Sciatic nerve (tissue), 2 donors: ENCODE measurements at regions not wholly inside any gene's neighbourhood (a gene's known extent, or its start where the extent isn't known, plus 50 kb on each side); places are given as distances from the start of the nearest gene placed in this dataset.

Experiments used
- ATAC-seq: fragments of 200-7000 bp; cut with Tn5 transposase; one replicate; pipeline ENCODE4 v1.9.1; 2020; ENCODE audit warnings: mild to moderate bottlenecking, moderate library complexity
- DNase-seq: peaks from one replicate; pipeline ENCODE4 v3.0.0-alpha.2; 2020; ENCODE audit warnings: low spot score
- intact Hi-C: fragments of 100-400 bp; cut with DNase I; formaldehyde crosslinking; loops from one replicate; pipeline ENCODE4 v1.14.2; 2022
- donor health status: DM: no; HTN: no; CAD: no.
- donor health status: DM: no; HTN: no; CAD: no.

DNA sequence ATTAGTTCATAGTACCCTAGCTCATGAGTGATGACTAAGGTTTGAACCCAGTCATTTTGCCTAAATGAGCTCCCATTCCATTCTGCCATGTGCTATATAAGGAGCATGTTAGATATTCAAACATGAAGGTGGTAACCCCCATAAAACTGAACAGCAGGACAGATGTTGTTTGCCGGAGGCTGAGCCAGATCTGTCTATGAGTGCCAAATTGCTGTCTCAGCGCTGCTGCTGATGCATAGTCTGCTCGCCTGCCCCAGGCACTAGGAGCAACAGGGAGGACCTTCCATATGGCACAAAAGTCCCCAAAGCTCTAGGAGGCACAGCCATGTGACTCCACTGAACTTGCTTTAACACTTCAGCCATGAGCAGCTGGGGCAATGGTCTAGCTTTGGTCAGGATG is 466.0 kb upstream of the GHITM start:
- ATAC-seq (no peak), DNase-seq (no peak)
- intact Hi-C loops = no loop called here

DNA sequence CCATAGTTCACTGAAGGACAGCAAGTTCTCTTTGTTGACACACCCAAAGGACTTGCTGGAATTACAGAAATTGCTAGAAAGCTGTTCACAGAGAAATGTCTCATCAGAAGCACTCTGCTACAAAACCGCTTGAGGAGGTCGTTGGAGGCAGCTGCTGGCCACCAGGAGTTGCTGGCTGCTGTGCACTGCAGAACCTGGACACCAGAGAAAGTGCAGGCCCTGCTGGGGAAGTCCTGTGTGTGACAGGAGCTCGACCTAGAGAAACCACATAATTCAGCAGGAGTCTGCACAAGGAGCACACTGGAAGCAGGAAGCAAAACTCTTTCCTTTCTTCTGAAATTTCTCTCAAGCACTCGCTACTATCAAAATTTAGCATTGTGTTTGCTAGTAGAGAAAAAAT is 461.5 kb upstream of the GHITM start:
- intact Hi-C loops = loop anchor here (5.0 kb wide), 1 partner anchor 965 kb away; no protein-coding TSS in a partner anchor
- ATAC-seq (peak; percentile 36), DNase-seq (no peak)

DNA sequence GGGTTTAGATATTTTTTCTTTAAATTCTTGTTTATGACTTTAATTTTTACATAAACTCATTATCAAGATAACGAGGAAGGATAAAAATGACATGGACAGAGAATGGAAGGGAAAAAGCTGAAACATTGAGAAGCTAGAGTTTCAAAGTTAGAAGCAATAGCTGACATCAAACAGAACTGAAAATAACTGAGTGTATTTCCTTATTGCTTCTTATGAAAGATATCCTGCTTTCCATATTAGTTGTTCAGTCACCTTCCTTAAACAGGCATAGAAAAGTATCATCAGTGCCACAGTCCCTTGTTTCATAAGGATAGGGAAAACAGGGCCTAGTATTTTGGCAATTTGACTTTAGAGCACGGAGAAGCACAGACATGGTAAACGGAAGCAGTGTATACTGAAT is 460.5 kb upstream of the GHITM start:
- DNase-seq = no peak
- intact Hi-C loops = loop anchor here (5.0 kb wide), 1 partner anchor 967 kb away; no protein-coding TSS in a partner anchor
- ATAC-seq = no peak

- no peak for ATAC-seq
Measured at GRCh38 chr10:83680470-83680891, 458.8 kb upstream of the GHITM start.

DNA sequence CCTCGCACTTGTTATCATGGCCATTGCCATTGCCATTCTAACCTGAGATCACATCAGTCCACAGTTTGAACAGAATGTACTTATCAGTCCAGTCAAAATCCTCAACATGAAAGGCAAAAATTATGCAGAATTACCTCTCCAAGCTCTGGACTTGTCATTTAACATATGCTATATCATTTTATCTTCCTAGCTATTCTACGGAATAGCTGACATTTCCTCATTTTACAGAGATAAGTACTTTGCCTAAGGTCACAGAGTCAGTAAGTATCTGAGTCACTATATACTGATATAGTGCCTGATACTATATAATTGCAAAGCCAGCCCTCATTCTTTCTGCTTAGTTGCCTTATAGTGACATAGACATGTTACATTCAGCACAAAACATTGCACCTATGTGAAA is 456.9 kb upstream of the GHITM start:
- intact Hi-C loops = no loop called here
- DNase-seq (no peak), ATAC-seq (no peak)

More at GRCh38 chr10:83680470-83680891, 458.8 kb upstream of the GHITM start:
- no peak for DNase-seq
- intact Hi-C loops = no loop called here

GRCh38 chr10:83685458-83685857 is 453.9 kb upstream of the GHITM start:
- intact Hi-C loops = no loop called here
- DNase-seq (no peak), ATAC-seq (no peak)

DNA sequence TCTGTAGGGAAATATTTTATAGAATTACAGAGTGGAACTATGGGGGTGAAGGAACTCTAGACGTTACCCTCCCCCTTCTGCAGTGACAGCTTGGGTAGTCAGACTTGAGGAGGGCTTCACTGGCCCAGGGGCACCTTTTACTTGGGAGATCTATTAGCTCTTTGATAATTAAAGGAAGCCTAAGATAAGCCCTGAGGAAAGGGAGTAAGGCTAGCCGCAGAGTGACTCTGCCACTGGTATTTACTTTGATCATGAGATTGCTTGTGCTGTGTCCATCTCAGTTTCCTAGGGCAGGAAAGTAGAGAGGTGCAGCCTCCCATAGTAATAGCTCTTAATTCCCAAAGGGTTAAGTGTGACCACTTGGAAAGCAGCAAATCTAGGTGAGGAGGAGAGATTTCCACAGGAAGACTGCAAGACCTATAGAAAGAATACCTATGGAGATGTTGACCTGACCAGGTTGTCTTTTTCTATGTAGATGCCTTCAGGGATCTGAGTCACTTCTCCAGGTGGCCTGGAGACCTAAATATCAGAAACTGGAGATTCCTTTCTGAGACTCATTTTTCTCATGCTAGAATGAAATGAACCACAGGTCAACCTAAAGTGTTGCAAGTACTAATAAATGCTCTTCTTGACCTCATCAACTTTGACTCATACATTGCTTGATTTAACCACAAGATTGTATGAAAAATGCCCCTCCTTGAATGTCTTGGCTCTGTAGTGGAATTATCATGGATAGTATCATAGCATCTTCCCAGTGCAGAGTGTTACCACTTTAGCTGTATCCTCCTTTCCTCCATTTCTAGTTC is 447.3 kb upstream of the GHITM start:
- ATAC-seq = no peak
- intact Hi-C loops = no loop called here

DNA sequence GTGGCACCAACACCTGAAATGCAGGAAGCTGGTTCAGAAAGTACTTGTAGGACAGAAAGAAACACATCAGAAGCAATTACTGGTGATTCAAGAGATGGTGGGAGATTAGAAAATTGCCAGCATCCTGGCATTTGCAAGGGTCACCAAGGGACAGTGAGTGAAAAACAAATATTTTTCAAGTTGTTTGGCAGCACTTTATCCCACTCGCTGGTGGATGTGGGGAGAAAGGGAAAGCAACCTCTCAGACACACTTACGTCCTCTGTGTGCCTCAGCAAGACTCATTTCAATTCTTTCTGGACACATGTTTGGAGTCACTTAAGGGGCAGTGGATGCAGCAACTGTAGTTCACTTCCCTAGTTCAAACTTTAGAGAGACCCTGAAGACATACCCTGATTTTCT is 440.4 kb upstream of the GHITM start:
- intact Hi-C loops = no loop called here
- ATAC-seq (no peak), DNase-seq (no peak)

More for the DNA sequence above, 447.3 kb upstream of the GHITM start:
- no peak for DNase-seq

DNA sequence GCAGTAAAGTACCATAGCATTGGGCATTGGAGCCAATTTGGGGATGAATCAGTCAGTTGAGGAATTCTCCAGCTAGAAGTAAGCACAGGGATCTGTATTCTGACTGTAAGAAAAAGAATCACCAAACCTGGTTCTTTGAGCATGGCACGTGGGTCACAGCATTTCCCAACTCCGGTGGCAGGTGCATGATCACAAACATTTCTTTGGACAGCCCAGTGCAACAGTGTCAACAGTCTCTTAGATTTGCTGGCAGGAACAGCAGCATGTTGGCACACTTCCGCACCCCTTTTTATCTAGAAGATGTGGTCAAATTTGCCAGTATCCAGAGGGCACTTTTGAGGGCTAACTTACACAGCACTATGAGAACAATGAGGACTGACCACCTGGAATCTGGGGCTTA is 437.5 kb upstream of the GHITM start:
- intact Hi-C loops = no loop called here
- DNase-seq (no peak), ATAC-seq (no peak)

GRCh38 chr10:83702731-83703130 is 436.6 kb upstream of the GHITM start:
- ATAC-seq = no peak
- DNase-seq = no peak
- intact Hi-C loops = no loop called here

DNA sequence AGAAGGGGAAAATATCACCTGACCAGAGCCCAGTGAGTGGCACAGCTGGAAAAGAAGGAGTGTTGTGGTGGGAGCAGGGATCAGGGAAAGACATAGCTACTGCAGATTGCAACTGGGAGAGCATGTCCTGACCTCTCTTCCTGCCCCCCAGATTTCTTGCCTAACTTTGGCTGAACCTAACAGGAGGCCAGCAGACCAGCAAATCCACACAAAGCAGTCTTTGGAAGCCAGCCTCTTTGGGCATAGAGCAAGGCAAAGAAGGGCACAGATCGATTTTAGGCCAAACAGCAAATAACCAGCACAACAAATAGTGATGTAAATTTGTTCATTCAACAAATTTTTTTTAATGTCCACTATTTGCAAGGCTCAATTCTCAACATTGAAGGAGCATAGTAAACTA is 433.2 kb upstream of the GHITM start:
- DNase-seq (no peak), ATAC-seq (no peak)
- intact Hi-C loops = no loop called here

GRCh38 chr10:83706952-83707582 is 432.2 kb upstream of the GHITM start:
- ATAC-seq = no peak
- intact Hi-C loops = no loop called here
- no peak for DNase-seq

DNA sequence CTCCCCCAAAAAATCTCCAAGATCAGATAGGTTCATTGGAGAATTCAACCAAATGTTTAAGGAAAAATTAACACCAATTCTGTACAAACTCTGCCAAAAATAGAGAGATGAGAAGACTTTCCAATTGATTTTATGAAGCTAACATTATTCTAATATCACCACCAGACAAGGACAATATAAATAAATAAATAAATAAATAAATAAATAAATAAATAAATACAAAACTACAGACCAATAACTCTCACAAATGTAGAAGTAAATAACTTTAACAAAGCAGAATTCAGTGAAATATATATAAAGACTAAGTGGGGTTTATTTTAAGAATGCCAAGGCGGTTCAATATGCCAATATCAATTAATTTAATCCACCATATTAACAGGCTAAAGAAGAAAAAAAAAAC is 425.9 kb upstream of the GHITM start:
- no peak for DNase-seq
- intact Hi-C loops = no loop called here
- ATAC-seq = no peak

DNA sequence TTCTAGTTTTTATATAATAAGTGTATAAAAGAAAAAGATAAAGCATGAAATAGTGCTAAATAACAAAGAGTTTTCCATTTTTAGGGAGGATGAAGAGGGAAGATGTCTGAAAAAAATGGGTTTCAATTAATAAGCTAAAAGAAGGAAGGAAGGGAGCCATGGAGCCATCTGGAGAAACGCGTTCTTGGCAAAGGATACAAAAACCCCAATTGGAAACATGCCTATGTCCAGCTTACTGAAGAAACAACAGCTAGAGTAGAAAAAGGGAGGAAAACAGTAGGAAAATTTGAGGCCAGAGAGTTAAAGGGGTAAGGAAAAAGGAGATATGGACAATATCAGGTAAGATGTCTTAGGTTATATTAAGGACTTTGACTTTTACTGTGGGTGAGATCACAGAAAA is 416.2 kb upstream of the GHITM start:
- no peak for ATAC-seq
- DNase-seq = no peak
- intact Hi-C loops = no loop called here

DNA sequence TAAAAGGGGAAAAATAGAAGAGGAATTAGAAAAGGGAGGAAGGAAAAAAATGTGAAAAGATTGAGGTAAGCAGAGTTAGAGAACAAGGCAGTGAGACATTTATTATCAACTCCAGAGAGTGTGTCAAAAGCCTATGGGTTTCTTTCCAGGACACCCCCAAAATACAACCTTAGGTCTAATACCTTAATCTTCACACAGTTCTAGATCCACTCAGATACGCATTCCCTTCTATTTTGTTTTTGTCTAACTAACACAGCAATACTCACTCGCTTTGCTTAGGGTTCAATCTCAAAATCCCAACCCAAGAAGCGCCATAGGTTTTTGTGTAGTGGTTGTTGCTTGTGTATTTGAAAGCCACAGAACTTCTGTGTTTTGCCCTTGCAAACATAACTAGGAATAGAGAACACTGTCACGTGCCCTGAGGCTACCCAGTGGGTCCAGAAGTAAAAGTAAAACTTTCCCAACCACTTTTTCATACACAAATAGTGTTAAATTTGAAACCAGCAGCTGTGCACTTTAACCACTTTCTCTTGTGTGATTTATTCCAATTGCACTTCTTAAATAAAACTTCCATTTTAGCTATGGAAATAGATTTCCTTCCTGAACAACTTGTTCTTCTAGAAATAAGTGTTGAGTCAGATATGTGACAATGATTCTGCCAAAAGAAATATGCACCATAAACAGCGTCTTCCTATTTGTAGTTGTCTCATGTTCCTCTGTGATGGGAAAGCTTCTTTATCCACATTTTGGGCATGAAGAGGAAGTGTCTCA is 414.7 kb upstream of the GHITM start:
- intact Hi-C loops = no loop called here
- no peak for ATAC-seq

DNA sequence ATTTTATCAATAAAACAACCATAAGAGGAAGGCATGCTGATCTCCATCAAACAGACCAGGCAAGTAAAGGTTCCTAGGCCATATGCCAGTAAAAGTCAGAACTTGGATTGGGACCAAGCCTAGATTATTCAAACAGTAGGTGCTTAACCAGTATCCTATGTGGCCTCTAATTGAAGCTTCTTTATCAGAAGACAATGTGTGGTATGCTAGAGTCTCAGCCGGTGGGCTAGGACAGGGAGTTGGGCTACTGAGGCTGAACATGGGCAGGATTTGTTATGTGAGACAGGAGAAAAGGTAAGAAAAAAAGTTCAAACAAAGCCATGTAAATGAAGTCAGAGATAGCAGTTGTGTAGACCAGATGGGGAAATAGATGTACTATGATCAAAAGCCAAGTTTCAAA is 413.7 kb upstream of the GHITM start:
- ATAC-seq (no peak), DNase-seq (no peak)
- intact Hi-C loops = no loop called here

More for the DNA sequence above, 414.7 kb upstream of the GHITM start:
- no peak for DNase-seq

GRCh38 chr10:83734278-83734677 is 405.0 kb upstream of the GHITM start:
- ATAC-seq (no peak), DNase-seq (no peak)
- intact Hi-C loops = no loop called here

GRCh38 chr10:83736008-83736407 is 403.3 kb upstream of the GHITM start:
- DNase-seq (no peak), ATAC-seq (no peak)
- intact Hi-C loops = no loop called here

- ATAC-seq (no peak), DNase-seq (no peak)
- intact Hi-C loops = no loop called here
Measured at GRCh38 chr10:83750604-83751003, 388.7 kb upstream of the GHITM start.

DNA sequence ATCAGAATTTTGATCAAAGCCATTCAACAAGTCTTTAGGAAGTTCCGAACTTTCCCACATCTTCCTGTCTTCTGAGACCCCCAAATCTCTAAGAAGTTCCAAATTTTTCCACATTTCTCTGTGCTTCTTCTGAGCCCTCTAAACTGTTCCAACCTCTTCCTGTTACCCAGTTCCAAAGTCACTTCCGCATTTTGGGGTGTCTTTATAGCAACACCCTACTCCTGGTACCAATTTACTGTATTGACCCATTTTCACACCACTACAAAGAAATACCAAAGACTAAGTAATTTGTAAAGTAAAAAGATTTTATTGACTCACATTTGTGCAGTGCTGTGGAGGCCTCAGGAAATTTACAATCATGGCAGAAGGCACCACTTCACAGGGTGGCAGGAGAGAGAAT is 385.8 kb upstream of the GHITM start:
- ATAC-seq = no peak
- no peak for DNase-seq
- intact Hi-C loops = no loop called here
